ENCODE measurements at regions not wholly inside any gene's neighbourhood (a gene's known extent, or its start where the extent isn't known, plus 50 kb on each side); places are given as distances from the start of the nearest gene placed in this dataset.

- TF ChIP-seq CTCF (IDR thresholded peaks at IDR 0.05; ENCODE audit: low read depth, low read length) (no peak), MAX (IDR thresholded peaks at IDR 0.05; ENCODE audit: low read depth, low read length) (no peak)
Measured at GRCh38 chr4:17336524-17336961, 175.3 kb downstream of the QDPR start.
